Stomach (tissue), 4 donors: ENCODE measurements at regions not wholly inside any gene's neighbourhood (a gene's known extent, or its start where the extent isn't known, plus 50 kb on each side); places are given as distances from the start of the nearest gene placed in this dataset.

ENCODE experiments used
- CTCF ChIP-seq, 7 experiments: fragments of 450-650 bp in 4 of 7; fragments of 200-600 bp in 3 of 7; sonication (generic) in 3 of 7; IDR thresholded peaks; one replicate each; pipeline ENCODE4 v1.5.1; 2016 to 2019; ENCODE audit warnings: antibody characterized with exemption in 7 of 7, control low read depth in 2 of 7, mild to moderate bottlenecking in 1 of 7
- POLR2AphosphoS5 ChIP-seq, 3 donors: sonication (generic); formaldehyde crosslinking; IDR thresholded peaks; one replicate each; pipeline ENCODE4 v1.6.1; 2016; ENCODE audit warnings: antibody characterized with exemption in 3 of 3

- no peak for TF ChIP-seq POLR2AphosphoS5 (IDR thresholded peaks at IDR 0.05)
- no peak for TF ChIP-seq CTCF (IDR thresholded peaks at IDR 0.05)
Observed at GRCh38 chr2:167769020-167769419, 478.4 kb downstream of the STK39 start.
